Dermis blood vessel endothelial cell (primary cell): ENCODE measurements at regions not wholly inside any gene's neighbourhood (a gene's known extent, or its start where the extent isn't known, plus 50 kb on each side); places are given as distances from the start of the nearest gene placed in this dataset.
A peak's percentile ranks its signal among the peaks of the same experiment; 100 is the strongest.
"Not testable (repeated sequence)": the region's sequence is repeated elsewhere in the genome, so short reads cannot be mapped to it uniquely, and the experiment has no call there.

Source experiments
- DNase-seq: peaks from one replicate; pipeline ENCODE4 v3.0.0; 2010

DNA sequence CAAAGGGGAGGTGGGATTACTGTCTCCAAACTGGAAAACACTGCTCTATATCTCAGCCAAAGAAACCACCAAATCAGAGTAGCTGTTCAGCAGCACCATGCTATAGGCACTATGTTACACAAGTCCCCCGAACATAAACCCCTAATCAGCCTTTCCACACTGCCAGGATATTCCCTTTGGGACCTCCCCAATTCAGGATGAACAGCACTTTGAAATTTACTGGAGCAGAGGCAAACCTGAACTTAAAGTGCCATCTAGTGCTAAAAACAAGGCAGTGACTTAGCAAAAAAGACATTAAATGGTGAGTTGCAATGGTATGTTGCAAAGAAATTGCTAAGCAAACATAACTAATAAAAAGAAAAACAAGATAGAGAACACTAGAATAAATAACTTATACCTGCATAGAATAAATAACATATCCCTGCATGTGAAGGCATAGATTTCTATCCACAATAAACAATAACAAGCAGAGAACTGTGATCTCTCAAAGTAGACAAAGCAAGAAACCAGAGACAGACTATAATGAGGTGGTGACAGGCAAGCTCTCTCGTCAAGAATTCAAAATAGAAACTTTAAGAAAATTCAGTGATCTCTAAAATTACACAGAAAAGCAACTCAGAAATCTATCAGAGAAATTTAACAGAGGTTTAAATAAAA is 584.4 kb upstream of the ACO1 start:
- peak; percentile 71 for DNase-seq

- no peak for DNase-seq
These were observed 576.7 kb upstream of the ACO1 start for GRCh38 chr9:31807574-31808256.

GRCh38 chr9:31808766-31809165 is 575.7 kb upstream of the ACO1 start:
- no peak for DNase-seq

DNA sequence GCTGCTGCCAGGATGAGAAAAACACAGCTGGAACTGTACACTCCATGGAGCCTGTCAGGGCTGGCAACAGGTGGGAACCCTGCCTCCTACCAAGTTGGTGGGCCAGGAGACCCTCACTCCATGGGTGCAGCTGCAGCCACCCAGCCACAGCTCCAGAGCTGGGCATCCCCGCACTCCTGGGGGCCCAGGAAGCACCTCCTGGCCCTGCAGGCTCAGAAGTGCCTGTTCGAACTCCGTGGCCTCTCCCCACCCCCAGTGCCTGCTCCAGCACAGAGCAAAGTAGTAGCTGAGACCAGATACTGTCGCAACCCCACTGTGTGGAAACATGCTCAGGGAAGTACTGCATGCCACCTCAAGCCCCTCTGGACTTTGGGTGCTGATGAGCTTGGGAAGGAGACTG is 564.0 kb upstream of the ACO1 start:
- DNase-seq = no peak

GRCh38 chr9:31821583-31821982 is 562.9 kb upstream of the ACO1 start:
- DNase-seq = no peak

GRCh38 chr9:31823365-31823764 is 561.1 kb upstream of the ACO1 start:
- no peak for DNase-seq

DNA sequence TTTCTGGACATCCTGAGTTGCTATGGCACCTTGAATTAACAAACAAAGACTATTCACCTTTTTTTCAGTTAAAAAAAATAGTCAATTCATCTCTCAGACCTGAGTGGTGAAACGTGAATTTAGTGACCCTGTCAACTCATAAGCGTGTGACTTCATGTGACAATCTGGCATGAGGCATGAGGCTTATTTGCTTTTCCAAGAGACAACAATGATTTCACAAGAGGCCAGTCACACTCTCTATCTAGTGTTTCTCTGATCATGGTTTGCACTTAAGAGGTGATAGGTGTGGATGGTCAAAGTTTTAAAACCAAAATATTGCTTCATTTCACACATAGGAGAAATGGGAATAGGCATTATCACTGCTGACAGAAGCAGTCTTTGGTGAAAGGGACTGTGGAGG is 559.6 kb upstream of the ACO1 start:
- DNase-seq = no peak

- DNase-seq = no peak
These were observed 547.2 kb upstream of the ACO1 start for GRCh38 chr9:31837211-31837610.

DNA sequence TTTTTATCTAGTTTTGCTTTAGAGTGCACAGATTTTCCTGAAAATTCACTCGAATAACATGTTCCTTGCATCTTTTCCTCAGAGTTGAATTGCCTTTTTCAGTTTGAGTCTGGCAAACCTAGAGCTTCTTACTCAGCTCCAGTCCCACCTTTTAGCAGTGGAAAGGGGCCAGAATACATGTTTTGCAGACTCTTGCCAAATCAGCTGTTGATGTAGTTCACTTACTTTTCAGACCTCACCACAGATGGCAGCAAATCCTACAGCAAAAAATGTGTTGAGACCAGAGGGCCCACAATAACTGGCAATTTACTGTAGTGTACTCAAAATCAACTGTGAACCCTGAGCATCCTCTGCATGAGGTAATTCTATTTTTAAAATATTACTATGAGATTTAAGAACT is 545.2 kb upstream of the ACO1 start:
- DNase-seq = no peak

- DNase-seq = no peak
These were observed 543.7 kb upstream of the ACO1 start for GRCh38 chr9:31840702-31841101.

- no peak for DNase-seq
These were observed 536.5 kb upstream of the ACO1 start for GRCh38 chr9:31847963-31848362.

DNA sequence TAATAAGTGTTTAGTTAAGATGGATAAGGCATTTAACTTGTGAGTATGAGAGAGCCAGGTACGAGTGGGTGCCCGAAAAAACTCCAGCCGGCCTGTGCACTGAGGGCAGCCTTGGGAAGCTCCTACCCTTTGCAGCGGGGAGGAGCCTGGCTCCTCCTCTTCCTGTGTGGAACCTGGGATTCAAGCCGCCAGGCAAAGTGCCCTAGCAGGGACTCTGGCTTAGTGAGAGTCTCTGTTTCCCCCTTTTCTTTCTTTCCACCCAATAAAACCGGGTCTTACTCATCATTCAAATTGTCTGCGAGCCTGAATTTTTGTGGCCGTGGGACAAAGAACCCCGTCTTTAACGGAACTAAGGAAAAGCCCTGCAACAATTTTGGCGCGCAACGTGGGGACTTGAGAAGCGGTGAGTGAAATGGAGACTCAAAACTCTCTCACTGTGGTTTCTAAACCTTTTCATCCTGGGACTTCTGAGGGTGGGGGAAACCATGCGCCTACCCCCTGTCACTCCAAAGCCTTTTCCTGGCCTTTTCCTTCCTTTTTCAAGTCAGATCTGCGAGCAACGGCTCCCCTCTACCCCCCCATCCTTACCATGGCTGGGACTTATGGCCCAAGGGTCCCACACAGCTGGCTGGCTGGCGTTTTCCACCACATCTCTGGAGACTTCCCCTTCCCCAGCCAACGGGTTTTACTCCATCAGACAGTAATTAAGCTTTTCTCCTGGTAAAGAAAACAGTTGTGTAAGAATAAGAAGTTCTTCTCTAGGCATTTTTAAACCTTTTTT is 535.7 kb upstream of the ACO1 start:
- DNase-seq = no peak

DNA sequence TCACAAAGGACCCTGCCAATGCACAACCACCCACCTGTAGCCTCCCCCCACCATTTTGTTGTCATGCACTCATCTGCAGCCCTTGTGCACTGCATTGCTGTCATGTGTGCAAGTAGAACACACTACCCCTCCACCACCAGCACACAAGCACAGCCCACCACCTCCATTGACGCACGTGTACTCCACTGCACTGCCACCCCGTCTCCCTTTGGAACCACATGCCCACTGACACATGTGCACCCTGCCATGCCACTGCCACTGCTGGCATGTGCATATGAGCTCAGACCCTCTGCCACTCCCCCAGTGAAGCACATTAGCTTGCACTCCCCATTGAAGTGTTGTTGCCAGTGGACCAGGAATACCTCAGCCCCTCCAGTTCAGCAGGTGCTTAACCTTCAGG is 530.3 kb upstream of the ACO1 start:
- no peak for DNase-seq

- DNase-seq = no peak
These were observed 515.6 kb upstream of the ACO1 start for GRCh38 chr9:31868830-31869229.

DNA sequence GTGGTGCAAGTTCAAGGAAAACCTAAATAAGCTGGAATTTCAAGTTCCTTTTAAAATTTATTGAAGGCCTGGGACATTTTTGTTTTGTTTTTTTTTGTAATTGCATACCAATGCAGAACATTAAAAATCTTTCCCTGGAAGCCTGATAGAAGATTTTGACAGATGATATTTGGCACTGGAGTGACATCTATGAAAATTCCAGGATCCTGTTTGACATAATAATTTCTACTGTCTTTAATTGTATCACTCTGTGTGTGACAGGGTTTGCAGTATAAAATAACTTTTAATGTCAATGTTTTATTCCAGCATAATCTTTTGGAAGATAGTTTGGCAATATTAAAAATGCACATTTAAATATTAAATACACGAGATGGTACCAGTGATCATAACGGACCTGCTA is 514.2 kb upstream of the ACO1 start:
- no peak for DNase-seq

DNA sequence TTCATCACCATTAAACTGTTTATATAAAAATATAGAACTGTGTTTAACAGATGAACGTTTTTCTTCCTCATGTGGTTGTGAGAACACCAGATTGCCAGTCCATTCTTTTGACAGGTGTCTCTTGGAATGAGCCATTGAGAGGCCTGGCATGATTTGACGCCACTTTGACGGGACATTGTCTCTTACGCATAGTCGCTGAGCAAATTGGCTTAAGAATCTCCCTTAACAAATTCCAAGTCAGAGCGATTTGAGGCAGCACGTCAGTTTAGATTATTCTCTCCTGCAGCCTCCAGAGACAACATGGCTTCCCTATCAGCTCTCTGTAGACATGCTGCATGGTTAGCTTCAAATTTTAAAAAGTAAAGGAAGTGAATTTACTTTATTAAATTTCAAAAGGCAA is 510.7 kb upstream of the ACO1 start:
- no peak for DNase-seq

GRCh38 chr9:31894008-31894407 is 490.4 kb upstream of the ACO1 start:
- DNase-seq = no peak

- no peak for DNase-seq
These were observed 476.1 kb upstream of the ACO1 start for GRCh38 chr9:31908158-31908890.

- no peak for DNase-seq
These were observed 475.5 kb upstream of the ACO1 start for GRCh38 chr9:31908891-31909480.

- DNase-seq = no peak
These were observed 471.8 kb upstream of the ACO1 start for GRCh38 chr9:31912636-31913035.

GRCh38 chr9:31916591-31917241 is 467.7 kb upstream of the ACO1 start:
- DNase-seq = no peak

- DNase-seq = not testable (repeated sequence)
These were observed 446.7 kb upstream of the ACO1 start for GRCh38 chr9:31937737-31938136.
